ENCODE measurements at regions not wholly inside any gene's neighbourhood (a gene's known extent, or its start where the extent isn't known, plus 50 kb on each side); places are given as distances from the start of the nearest gene placed in this dataset.

GRCh38 chr6:33967966-33968724 is 164.3 kb upstream of the MLN start:
- intact Hi-C loops (cut with DNase I; ENCODE audit: low total_unique reads), result no loop called here
- Histone ChIP-seq H3K27me3 (no peaks in the 10 kb centered on the region), H3K36me3 (no peaks in the 10 kb centered on the region), H3K4me1 (no peaks in the 10 kb centered on the region), H3K4me3 (no peak overlapping the region), H3K27ac (no peak overlapping the region), H3K9me3 (no peaks in the 10 kb centered on the region)
- TF ChIP-seq, protein P1, sequence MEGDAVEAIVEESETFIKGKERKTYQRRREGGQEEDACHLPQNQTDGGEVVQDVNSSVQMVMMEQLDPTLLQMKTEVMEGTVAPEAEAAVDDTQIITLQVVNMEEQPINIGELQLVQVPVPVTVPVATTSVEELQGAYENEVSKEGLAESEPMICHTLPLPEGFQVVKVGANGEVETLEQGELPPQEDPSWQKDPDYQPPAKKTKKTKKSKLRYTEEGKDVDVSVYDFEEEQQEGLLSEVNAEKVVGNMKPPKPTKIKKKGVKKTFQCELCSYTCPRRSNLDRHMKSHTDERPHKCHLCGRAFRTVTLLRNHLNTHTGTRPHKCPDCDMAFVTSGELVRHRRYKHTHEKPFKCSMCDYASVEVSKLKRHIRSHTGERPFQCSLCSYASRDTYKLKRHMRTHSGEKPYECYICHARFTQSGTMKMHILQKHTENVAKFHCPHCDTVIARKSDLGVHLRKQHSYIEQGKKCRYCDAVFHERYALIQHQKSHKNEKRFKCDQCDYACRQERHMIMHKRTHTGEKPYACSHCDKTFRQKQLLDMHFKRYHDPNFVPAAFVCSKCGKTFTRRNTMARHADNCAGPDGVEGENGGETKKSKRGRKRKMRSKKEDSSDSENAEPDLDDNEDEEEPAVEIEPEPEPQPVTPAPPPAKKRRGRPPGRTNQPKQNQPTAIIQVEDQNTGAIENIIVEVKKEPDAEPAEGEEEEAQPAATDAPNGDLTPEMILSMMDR (IDR thresholded peaks at IDR 0.05), result no peak
- no peak for TF ChIP-seq POLR2A (IDR thresholded peaks at IDR 0.05)
- DNase-seq, result no peak

GRCh38 chr6:33967265-33967767 is 163.5 kb upstream of the MLN start:
- TF ChIP-seq, protein P1 (IDR thresholded peaks at IDR 0.05), result no peak
- TF ChIP-seq POLR2A (IDR thresholded peaks at IDR 0.05), result no peak
- Histone ChIP-seq H3K27me3 (no peaks in the 10 kb centered on the region), H3K9me3 (no peaks in the 10 kb centered on the region), H3K36me3 (no peaks in the 10 kb centered on the region), H3K4me1 (no peaks in the 10 kb centered on the region), H3K4me3 (no peak overlapping the region), H3K27ac (no peak overlapping the region)
- intact Hi-C loops (cut with DNase I; ENCODE audit: low total_unique reads), result no loop called here
- DNase-seq, result peak in 1 of 2 donors; percentile 8

- intact Hi-C loops (cut with DNase I; ENCODE audit: low total_unique reads), result no loop called here
- H3K4me3 ChIP-seq, result no peak overlapping the region
- H3K4me1 ChIP-seq, result no peaks in the 10 kb centered on the region
Measured at GRCh38 chr6:33966536-33966935, 162.7 kb upstream of the MLN start.

GRCh38 chr6:33965766-33966165 is 162.0 kb upstream of the MLN start:
- peak in 1 of 2 donors; percentile 5 for DNase-seq
- no peak overlapping the region for H3K27ac ChIP-seq
- no peaks in the 10 kb centered on the region for H3K4me1 ChIP-seq
- no peaks in the 10 kb centered on the region for H3K27me3 ChIP-seq
- no peak for TF ChIP-seq POLR2A (IDR thresholded peaks at IDR 0.05)
- TF ChIP-seq, protein P1 (IDR thresholded peaks at IDR 0.05), result no peak
- no peaks in the 10 kb centered on the region for H3K9me3 ChIP-seq
- intact Hi-C loops (cut with DNase I; ENCODE audit: low total_unique reads), result no loop called here
- no peak overlapping the region for H3K4me3 ChIP-seq
- no peaks in the 10 kb centered on the region for H3K36me3 ChIP-seq

More at GRCh38 chr6:33966536-33966935, 162.7 kb upstream of the MLN start:
- Histone ChIP-seq H3K27ac (no peak overlapping the region), H3K27me3 (no peaks in the 10 kb centered on the region), H3K9me3 (no peaks in the 10 kb centered on the region), H3K36me3 (no peaks in the 10 kb centered on the region)
- peak in 1 of 2 donors; percentile 3 for DNase-seq
- TF ChIP-seq POLR2A (IDR thresholded peaks at IDR 0.05), result no peak
- TF ChIP-seq, protein P1 (IDR thresholded peaks at IDR 0.05), result no peak

- Histone ChIP-seq H3K27me3 (no peaks in the 10 kb centered on the region), H3K36me3 (no peaks in the 10 kb centered on the region), H3K27ac (no peak overlapping the region), H3K9me3 (no peaks in the 10 kb centered on the region), H3K4me1 (no peaks in the 10 kb centered on the region), H3K4me3 (no peak overlapping the region)
- intact Hi-C loops (cut with DNase I; ENCODE audit: low total_unique reads), result no loop called here
- no peak for DNase-seq
- no peak for TF ChIP-seq POLR2A (IDR thresholded peaks at IDR 0.05)
- TF ChIP-seq, protein P1 (IDR thresholded peaks at IDR 0.05), result no peak
Measured at GRCh38 chr6:33964387-33964786, 160.6 kb upstream of the MLN start.
